RWPE2 (cell line): ENCODE measurements at regions not wholly inside any gene's neighbourhood (a gene's known extent, or its start where the extent isn't known, plus 50 kb on each side); places are given as distances from the start of the nearest gene placed in this dataset.

ENCODE experiments used
- ATAC-seq: fragments of 200-7000 bp; cut with Tn5 transposase; 3 replicates; pipeline ENCODE4 v1.9.1; 2021; ENCODE audit warnings: low read depth
- DNase-seq: peaks from one replicate; pipeline ENCODE4 v3.0.0-alpha.2; 2020; ENCODE audit warnings: low spot score
- H3K27ac ChIP-seq: fragments of 450-650 bp; 2 replicates; pipeline ENCODE4 v1.5.1; 2017; ENCODE audit warnings: mild to moderate bottlenecking; ENCODE audit not compliant: poor library complexity, severe bottlenecking
- H3K27me3 ChIP-seq: fragments of 250-450 bp; sonication (Bioruptor Pico); 2 replicates; pipeline ENCODE4 v1.5.1; 2021; ENCODE audit warnings: mild to moderate bottlenecking, moderate library complexity; ENCODE audit not compliant: insufficient read depth, poor library complexity, severe bottlenecking
- H3K36me3 ChIP-seq: fragments of 250-450 bp; sonication (Bioruptor Pico); 2 replicates; pipeline ENCODE4 v1.5.1; 2020; ENCODE audit warnings: low read depth, mild to moderate bottlenecking, moderate library complexity
- H3K4me1 ChIP-seq: fragments of 250-450 bp; sonication (Bioruptor Pico); 2 replicates; pipeline ENCODE4 v1.5.1; 2021; ENCODE audit warnings: mild to moderate bottlenecking, moderate library complexity; ENCODE audit not compliant: insufficient read depth, poor library complexity, severe bottlenecking
- H3K4me3 ChIP-seq: fragments of 250-450 bp; sonication (Bioruptor Pico); 2 replicates; pipeline ENCODE4 v1.5.1; 2021; ENCODE audit warnings: mild to moderate bottlenecking, moderate library complexity; ENCODE audit not compliant: severe bottlenecking
- H3K9me3 ChIP-seq: fragments of 250-450 bp; sonication (Bioruptor Pico); 2 replicates; pipeline ENCODE4 v1.5.1; 2021; ENCODE audit warnings: mild to moderate bottlenecking, moderate library complexity; ENCODE audit not compliant: severe bottlenecking
- TF ChIP-seq, protein P1 (sequence below): fragments of 450-650 bp; IDR thresholded peaks from one replicate; pipeline ENCODE4 v1.5.1; 2017; ENCODE audit warnings: mild to moderate bottlenecking, moderate library complexity; ENCODE audit not compliant: poor library complexity, severe bottlenecking

DNA sequence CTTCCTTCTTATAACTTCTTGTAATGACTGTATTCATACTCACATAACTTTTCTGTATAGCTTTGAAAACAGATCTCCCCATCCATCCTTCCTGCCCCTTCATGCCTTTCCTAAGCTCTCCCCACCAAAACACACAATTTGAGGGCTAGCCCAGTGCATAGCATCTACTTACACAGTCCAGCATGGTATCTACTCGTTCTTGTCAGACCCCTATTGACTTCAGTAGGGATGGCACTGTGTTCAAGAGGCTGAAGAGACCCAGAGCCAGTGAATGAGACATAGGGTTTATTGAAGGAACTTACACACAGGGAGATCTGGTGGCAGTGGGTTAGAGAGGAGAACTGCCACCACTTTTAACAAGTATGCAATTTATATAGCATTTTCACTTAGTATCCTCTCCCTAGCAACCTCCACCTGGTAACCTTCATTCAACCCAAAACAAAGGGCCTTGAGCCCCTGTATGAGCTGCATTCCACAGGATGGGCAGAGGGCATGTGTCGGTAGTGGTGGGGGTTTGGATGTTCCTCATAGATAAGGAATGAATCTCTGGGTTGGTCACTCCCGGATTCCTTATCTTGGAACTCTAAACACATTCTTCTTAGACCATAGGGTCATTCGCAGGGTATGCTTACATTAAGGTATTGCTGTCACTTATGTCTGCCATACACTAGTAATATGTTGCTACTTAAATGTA, 64.9 kb upstream of the GNG12 start:
- no peak overlapping the region for H3K4me3 ChIP-seq
- no peak overlapping the region for H3K27ac ChIP-seq
- TF ChIP-seq, protein P1, sequence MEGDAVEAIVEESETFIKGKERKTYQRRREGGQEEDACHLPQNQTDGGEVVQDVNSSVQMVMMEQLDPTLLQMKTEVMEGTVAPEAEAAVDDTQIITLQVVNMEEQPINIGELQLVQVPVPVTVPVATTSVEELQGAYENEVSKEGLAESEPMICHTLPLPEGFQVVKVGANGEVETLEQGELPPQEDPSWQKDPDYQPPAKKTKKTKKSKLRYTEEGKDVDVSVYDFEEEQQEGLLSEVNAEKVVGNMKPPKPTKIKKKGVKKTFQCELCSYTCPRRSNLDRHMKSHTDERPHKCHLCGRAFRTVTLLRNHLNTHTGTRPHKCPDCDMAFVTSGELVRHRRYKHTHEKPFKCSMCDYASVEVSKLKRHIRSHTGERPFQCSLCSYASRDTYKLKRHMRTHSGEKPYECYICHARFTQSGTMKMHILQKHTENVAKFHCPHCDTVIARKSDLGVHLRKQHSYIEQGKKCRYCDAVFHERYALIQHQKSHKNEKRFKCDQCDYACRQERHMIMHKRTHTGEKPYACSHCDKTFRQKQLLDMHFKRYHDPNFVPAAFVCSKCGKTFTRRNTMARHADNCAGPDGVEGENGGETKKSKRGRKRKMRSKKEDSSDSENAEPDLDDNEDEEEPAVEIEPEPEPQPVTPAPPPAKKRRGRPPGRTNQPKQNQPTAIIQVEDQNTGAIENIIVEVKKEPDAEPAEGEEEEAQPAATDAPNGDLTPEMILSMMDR = no peak
- no peaks in the 10 kb centered on the region for H3K27me3 ChIP-seq
- ATAC-seq = no peak
- no peaks in the 10 kb centered on the region for H3K9me3 ChIP-seq
- H3K36me3 ChIP-seq = no peaks in the 10 kb centered on the region
- DNase-seq = no peak
- H3K4me1 ChIP-seq = peaks cover 12% of the 10 kb centered on the region

DNA sequence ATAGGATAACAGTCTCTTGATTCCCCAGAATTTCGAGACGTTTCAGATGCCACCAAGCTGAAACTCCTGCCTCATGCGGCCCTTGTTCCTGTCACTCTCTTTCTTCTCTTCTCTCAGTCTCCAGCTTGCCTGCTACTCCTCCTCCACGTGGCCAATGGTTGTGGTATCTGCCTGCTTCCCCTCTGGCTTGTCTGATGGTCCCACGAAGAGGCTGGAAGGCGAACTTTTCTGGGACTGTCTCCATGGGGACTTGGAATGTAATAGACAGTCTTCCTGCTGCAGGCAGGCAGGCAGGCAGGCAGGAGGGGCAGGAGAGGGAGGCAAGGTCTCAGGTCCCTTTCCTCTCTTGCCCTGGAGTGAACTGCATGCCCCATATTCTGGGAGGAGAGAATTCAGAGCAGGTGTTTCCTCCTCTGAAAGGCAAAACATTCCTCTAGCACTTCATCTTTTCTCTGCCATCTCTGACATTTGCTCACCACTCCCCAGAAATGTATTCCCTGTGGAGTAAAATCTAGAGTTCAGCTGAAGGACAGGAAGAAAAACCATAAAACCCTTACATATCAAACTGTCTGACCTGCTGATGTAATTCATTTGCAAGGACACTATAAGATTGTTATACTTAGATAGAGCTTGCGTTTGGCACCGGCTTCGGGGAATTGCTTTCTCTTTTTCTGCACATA, 64.1 kb upstream of the GNG12 start:
- no peaks in the 10 kb centered on the region for H3K36me3 ChIP-seq
- peaks cover 19% of the 10 kb centered on the region for H3K4me1 ChIP-seq

DNA sequence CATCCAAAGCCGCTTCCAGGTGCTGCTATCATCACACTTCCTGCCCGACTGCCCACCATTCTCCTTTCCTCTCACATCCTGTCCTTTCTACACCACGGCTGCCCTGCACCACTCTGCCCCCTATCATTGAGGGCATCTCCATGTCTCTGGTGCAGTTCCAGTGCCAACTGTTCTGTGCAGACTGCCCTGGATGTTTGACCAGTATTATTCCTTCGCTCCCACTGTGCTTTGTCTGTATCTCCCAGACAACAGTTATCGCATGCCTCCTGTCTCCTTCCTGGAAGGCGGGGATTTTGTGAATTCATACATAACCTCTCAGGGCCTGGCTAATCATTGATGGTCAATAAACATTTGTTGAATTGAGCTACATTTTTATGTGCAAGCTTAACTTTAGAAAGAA, 63.6 kb upstream of the GNG12 start:
- Histone ChIP-seq H3K9me3 (no peaks in the 10 kb centered on the region), H3K36me3 (no peaks in the 10 kb centered on the region), H3K4me3 (no peak overlapping the region), H3K4me1 (peaks cover 19% of the 10 kb centered on the region), H3K27me3 (no peaks in the 10 kb centered on the region), H3K27ac (no peak overlapping the region)
- DNase-seq = no peak
- no peak for ATAC-seq
- TF ChIP-seq, protein P1 = no peak

More for the DNA sequence above, 64.1 kb upstream of the GNG12 start:
- Histone ChIP-seq H3K27ac (no peak overlapping the region), H3K27me3 (no peaks in the 10 kb centered on the region), H3K9me3 (no peaks in the 10 kb centered on the region), H3K4me3 (no peak overlapping the region)
- no peak for DNase-seq
- no peak for ATAC-seq
- TF ChIP-seq, protein P1 = no peak

DNA sequence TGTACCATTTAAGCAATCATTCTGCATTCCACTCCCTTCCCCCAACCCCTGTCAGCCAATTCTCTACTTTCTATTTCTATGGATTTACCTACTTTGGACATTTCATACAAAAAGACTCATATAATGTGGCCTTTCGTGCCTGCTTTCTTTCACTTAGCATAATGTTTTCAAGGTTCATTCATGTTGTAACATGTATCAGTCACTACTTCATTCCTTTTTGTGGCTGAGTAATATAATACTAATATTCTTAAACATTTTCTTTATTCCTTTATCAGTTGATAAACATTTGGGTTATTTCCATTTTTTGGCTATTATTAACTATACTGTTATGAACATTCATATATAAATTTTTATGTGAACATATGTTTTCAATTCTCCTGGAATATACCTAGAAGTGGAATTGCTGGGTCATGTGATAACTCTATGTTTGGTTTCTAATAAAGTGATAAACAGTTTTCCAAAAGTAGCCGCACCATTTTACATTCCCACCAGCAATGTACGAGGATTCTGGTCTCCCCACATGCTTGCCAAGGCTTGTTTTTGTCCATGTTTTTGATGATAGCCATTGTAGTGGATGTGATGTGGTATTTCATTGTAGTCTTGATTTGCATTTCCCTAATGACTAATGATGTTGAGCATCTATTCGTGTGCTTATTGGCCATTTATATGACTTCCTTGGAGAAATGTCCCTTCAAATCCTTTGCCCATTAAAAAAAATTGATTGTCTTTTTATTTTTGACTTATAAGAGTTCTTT, 61.9 kb upstream of the GNG12 start:
- no peaks in the 10 kb centered on the region for H3K36me3 ChIP-seq
- TF ChIP-seq, protein P1 = no peak
- ATAC-seq (no peak), DNase-seq (no peak)
- H3K4me3 ChIP-seq = no peak overlapping the region
- no peaks in the 10 kb centered on the region for H3K9me3 ChIP-seq
- H3K27ac ChIP-seq = peak overlapping the region; percentile 20
- peaks cover 25% of the 10 kb centered on the region for H3K4me1 ChIP-seq
- no peaks in the 10 kb centered on the region for H3K27me3 ChIP-seq
